HG03103 (cell line): ENCODE measurements at regions not wholly inside any gene's neighbourhood (a gene's known extent, or its start where the extent isn't known, plus 50 kb on each side); places are given as distances from the start of the nearest gene placed in this dataset.
"Not testable (repeated sequence)": the region's sequence is repeated elsewhere in the genome, so short reads cannot be mapped to it uniquely, and the experiment has no call there.

Experiments used
- ATAC-seq: cut with Tn5 transposase; IDR thresholded peaks from one replicate; pipeline ENCODE4 v1.9.1; 2021; ENCODE audit warnings: low read depth; ENCODE audit not compliant: unreplicated experiment

DNA sequence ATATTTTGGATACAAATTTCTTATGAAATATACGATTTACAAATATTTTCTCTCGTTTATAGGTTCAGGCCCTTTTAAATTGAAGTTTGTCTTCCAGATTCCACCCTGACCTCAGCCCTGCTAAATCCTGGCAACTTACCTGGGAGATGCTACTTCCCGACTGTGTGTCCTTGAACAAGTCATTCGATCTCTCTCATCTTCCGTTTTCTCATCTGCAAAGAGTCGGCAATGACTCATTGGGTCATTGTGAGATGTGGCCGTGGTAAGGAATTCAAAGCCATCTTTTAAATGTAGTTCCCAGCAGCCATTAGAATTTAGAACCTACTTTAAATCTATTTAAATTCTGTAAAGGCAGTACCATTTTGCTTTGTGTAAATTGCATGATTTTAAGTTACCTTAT, 72.5 kb downstream of the LHX2 start:
- ATAC-seq, result no peak

DNA sequence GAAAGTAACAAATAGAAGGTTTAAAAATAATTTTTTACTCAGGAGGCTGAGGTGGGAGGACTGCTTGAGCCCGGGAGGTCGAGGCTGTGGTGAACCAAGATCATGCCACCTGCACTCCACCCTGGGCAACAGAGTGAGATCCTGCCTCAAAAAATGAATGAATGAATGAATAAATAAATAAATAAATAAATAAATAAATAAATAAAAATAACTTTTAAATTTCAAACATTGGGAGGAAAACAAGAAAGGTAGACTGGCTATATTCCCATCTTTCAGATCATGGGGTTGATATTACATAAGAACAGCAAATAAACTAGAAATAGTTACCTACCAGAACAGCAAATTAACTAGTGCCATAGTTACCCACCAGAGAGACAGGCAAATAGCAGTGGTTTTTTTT, 75.7 kb downstream of the LHX2 start:
- ATAC-seq, result no peak

DNA sequence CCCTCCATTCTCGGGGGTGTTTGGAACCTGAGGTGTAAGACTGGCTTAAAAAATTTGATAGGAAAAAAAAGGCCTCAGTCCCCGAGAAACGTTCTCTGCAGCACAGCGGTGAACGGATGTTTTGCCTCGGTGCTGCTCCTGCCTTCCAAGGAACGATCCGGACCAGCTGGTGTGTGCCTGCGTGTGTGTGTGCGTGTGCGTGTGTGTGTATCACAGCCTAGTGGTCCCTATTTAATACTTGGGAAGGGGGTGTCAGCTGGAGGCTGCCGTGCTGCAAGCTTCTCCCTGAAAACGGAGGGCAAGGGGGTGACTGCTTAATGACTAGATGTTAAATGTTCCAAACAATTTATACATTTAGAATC, 76.9 kb downstream of the LHX2 start:
- no peak for ATAC-seq

DNA sequence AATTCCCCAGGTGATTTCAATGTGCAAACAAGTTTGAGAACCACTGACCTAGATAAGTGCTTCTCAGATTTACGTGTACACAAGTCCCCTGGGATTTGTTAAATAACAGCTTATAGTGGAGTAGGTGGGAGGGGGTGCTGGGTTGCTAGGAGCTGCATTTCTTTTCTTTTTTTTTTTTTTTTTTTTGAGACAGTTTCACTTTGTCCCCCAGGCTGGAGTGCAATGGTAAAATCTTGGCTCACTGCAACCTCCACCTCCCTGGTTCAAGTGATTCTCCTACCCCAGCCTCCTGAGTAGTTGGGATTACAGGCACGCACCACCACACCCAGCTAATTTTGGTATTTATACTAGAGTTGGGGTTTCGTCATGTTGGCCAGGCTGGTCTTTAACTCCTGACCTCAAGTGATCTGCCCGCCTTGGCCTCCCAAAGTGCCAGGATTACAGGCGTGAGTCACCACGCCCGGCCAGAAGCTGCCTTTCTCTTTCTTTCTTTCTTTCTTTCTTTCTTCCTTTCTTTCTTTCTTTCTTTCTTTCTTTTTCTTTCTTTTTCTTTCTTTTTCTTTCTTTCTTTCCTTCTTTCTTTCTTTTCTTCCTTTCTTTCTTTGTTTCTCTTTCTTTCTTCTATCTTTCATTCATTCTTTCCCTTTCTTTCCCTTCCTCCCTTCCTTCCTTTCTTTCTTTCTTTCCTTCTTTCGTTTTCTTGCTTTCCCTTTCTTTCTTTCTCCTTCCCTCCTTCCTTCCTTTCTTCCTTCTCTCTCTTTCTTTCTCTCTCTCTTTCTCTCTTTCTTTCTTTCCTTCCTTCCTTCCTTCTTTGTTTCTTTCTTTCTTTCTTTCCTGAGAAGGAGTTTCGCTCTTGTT, 78.3 kb downstream of the LHX2 start:
- not testable (repeated sequence) for ATAC-seq

DNA sequence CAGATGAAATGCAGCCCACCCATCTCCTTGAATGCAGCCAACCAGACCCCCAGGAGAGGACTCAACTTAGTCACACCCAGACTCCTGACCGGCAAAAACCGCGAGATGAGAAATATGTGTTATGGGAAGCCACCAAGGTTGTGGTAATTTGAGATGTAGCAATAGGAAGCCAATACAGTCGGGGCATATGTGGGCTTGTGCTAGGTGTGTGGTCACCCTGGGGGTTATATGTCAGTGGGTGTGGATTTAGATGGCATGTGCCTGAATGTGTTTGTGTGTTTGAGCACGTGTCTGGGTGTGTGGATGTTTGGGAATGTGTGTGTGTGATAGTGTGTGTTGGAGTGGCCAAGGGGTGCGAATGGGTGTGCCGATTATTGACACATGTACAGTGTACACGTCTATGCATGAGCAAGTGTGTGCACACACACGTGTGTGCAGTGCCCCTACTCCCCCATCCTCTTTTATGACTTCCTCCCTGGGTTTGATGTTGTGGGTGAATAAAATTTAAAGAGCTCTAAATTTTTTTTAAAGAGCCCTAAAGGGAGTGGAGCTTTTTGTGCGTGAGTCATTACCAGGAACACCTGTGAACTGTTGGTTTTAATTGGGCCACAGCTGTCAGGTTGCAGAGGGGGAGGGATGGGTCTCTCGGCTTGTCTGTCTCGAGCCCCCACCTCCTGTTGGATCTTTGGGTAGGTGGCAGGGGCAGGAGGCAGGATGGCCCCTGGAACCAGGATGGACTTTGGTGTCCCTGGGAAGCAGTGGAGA, 86.8 kb downstream of the LHX2 start:
- no peak for ATAC-seq

DNA sequence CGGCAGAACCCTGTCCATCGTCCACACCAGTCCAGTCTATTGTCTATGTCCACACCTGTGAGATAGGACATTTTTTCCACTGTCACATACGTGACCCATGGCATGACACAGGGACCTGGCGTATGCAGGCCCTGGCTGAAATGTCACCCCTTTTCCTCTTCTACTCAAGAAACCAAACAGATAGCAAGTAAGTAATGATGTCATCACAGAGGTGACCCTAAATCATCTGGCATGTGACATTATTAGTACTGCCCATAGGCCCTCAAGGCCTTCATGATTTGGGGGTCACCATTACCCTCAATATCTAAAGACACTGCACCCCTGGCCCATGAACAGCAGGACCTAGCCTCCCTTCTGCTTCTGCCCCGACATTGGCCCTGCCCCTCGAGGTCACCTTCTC, 88.3 kb downstream of the LHX2 start:
- ATAC-seq, result no peak

DNA sequence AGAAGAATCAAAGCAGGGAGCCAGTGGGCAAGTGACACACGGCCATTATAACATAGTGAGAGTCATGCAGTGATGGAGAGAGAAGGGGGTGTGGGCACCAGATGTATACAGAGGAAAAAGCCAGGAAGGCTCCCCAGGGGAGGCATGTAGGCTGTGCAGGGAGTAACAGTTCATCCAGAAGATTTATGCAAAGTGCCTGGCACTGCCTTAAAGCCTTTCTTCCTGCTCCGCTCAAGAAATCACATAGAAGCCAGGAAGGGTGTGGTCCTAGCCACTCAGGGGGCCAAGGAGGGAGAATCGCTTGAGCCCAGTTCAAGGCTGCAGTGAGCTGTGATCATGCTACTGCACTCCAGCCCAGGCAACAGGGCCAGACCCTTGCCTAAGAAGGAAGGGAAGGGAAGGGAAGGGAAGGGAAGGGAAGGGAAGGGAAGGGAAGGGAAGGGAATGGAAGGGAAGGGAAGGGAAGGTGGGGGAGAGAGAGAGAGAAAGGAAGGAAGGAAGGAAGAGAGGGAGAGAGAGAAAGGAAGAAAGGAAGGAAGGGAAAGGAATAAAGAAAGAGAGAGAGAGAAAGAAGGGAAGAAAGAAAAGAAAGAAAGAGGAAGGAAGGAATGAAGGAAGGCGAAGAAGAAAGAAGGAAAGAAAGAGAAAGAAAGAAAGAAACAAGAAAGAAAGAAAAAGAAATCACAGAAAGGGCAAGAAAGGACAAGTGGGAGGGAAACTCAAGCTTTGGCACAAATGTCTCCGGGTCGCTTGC, 89.8 kb downstream of the LHX2 start:
- ATAC-seq, result no peak

DNA sequence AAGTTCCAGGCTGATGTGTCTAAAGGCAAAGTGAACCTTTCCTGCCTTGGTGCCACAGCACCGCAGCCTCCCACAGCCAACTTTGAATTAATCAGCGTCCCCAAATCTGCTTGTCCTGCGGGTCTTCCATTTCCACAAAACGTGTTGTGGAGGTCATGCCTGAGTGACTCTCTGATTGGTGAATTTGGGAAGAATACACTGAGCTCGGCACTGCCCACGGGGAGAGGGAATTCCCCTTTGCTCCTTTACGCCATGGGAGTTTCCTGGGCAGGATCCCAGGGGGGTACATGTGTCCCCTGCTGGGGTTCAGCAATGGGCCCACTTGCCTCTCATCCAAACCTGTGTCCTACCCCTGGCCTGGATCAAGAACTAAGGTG, 90.4 kb downstream of the LHX2 start:
- no peak for ATAC-seq

DNA sequence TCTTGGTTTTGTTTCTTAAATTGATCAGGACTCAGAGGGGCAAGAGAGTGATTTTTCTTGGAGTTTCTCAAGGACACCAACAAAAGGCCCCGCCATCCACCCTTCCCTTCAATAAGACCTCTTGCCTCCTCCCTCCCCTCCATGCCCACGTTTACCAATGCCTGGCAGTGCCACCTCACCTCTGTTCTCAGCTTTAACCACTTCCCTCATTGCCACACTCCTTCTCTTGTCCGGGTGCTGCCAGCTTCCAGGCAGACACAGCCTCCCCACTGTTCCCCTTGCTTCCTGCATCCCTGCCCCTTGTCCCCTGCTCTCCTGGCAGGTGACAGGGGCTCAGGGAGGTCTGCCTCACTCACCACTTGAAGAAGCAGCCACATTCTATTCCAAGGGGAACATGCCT, 90.8 kb downstream of the LHX2 start:
- no peak for ATAC-seq

DNA sequence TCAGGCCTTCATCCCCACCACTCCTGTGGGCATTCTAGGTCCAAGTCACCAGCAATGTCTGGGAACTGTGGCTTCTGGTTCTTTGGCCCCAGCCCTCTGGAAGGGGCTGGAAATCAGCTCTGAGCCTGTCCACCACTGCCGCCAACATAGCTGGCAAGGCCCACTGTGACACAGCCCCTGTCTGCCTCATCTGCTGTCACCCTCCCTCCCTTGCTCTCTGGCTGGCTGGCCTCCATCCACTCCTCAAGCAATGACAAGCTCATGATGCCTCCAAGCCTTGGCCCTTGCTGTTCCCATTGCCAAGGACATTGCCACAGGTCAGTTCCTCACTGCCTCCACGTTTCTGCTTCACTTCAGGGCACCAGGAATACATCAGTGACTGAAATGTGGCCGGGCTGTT, 93.7 kb downstream of the LHX2 start:
- ATAC-seq, result no peak

DNA sequence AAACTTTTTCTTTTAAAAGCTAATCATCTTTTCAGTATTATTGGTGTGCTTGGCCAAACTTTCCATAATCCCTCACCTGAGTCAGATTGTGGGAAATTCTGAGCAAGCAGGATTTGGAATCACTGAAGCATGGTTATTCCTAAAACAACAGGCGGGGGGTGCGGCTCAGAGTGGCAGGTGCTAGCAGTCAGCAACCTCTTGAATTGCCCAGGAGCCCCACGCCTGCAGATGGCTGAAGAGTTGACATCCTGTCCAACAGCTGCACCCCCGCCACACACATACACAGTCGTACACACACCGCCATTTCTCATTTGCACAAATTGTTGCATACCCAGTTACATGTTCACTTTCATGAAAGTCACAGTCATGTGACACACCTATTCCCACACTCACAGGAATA, 96.6 kb downstream of the LHX2 start:
- no peak for ATAC-seq

DNA sequence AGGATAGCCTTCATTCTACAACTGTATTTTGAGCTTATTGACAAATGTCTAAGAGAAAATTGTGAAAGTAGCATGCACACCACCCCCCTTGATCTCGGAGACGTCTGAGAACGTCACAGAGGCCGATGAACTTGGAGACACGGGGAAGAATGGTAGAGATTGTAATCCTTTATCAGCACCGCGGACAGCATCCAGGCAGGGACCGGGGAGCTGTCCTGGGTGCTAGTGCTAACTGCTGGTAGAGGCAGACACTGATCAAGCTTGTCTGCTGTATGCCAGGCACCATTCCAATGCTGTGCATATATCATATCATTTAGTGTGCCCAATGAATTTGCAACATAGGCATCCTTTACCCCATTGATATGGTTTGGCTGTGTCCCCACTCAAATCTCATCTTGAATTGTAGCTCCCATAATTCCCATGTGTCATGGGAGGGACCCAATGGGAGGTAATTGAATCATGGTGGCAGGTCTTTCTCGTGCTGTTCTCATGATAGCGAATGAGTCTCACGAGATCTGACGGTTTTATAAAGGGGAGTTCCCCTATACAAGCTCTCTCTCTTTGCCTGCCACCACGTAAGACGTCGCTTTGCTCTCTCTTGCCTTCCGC, 98.8 kb downstream of the LHX2 start:
- no peak for ATAC-seq

DNA sequence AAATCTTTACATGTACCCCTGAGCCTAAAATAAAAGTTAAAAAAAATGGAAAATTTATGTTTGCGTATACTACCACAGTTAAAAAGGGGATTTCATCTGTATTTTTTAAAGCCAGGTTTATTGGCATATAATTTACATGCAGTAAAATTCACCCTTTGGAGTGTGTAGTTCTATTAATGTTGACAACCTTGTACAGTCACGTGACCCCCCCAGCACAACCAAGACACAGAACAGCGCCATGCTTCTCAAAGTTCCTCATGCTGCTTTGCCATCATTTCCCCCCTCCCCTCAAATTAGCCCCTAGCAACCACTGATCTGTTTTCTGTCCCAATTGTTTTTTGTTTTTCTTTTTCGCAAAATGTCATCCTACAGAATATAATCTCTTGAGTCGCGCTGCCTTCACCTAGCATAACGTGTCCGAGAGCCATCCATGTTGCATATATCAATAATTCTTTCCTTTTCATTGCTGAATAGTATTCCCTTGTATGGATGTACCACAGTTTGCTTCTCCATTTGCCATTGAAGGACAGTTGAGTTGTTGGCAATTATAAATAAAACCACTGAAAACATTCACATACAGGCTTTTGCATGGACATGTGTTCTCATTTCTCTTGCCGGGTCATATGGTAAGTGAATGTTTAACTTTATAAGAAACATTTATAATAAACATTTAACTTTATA, 105.3 kb downstream of the LHX2 start:
- no peak for ATAC-seq

DNA sequence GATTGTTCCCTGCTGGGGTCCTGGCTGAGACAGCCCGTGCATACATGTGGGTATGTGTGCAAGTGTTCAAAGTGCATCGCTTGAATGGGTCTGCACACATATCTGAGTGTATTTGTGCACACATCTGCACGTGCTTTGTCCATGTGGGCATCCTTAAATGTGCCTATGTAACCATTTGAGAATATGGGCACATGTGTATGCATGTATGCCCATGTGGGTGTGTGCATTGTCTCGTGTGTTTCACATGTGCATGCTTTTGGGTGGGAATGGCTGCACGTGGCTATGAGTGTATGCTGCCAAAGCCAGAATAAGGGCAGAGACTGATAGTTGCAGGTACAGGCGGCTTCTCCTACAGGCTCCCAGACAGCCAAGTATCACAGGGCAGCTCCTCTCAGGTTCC, 107.3 kb downstream of the LHX2 start:
- no peak for ATAC-seq

DNA sequence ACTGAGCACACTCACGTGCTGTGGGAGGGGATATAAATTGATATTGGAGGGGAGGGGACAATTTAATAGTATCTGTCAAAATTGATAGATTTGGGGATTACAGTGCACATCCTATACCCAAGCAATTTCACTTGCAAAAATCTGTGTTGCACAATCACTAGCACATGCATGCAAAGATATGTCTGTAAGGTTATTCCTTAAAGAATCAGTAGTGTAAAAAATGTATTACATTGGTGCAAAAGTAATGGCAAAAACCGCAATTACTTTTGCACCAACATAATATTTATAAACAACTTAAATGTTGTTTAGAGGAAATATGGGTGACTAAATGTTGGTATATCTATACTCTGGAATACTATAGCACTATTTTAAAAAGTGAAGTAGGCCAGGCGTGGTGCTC, 108.7 kb downstream of the LHX2 start:
- ATAC-seq, result no peak

DNA sequence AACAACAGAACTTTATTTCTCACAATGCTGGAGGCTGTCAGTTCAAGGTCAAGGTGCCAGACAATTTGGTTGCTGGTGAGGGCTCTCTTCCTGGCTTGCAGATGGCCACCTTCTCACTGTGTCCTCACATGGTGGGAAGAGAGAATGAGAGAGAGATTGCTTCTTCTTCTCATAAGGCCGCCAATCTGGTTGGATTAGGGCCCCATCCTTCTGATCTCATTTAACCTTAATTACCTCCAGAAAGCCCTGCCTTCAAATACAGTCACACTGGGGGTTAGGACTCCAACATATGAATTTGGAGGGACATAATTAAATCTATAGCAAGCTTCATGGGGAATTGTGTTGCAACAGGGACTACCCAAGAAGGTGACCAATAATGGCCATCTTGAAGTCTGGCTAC, 110.2 kb downstream of the LHX2 start:
- no peak for ATAC-seq

DNA sequence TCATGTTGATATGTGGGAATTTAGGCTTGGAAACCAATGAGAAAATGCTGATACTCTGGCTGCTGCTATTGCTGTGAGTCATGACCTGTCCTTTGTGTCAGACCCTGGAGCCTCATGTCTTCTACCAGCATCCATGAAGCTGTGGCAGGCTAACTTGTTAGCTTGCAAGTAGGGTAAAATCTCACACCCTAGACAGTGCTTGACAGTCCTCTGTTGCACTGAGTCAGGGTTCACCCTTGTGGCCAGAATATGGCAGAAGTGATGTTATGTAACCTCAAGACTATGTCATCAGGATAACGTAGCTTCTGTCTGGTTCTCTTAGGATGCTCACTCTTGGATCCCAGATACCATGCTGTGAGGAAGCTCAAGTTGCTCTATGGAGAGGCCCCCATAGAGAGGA, 110.8 kb downstream of the LHX2 start:
- ATAC-seq, result no peak

DNA sequence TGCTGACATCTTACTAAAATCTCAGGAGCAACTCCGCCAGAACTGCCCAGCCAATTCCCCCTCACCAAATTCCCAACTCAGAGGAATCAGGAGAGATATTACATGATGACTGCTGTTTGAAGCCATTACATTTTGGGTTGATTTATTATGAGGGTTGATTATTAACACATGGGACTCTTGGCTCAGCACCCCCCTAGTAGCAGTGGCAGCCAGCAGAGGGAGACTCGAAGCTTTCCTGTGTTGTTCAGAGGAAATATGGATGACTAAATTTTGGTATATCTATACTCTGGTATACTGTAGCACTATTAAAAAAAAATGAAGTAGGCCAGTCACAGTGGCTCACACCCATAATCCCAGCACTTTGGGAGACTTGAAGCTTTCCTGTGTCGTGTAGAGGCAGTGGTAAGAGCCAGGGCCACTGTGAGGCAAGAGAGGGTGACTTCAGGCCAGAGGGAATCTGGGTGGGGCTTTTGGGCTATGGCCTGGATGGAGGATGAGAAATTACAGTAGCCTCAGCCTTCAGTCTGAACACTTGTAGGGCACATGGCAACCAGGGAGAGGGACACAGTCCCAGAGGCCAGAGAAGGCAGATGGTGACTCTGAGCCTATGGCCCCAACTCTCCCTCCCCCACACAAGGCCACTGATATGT, 111.4 kb downstream of the LHX2 start:
- no peak for ATAC-seq

DNA sequence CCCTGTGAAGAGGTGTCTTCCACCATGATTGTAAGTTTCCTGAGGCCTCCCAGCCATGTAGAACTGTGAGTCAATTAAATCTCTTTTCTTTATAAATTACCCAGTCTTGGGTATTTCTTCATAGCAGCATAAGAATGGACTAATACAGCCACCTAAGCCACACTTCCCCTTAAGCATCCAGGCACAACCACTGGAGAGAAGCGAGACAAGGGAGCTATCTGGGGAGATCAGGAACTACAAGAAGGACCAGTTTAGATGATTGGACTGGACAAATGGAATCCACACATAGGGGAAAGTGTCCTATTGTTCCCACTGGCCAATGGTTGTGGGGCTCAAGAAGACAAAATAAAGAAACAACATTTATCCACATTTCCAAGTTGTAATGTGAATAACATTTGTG, 112.1 kb downstream of the LHX2 start:
- not testable (repeated sequence) for ATAC-seq
